ENCODE measurements at regions not wholly inside any gene's neighbourhood (a gene's known extent, or its start where the extent isn't known, plus 50 kb on each side); places are given as distances from the start of the nearest gene placed in this dataset.

- H3K4me3 ChIP-seq (replicated peaks; ENCODE audit: low read depth, low read length): no peak overlapping the region
- no peak for TF ChIP-seq CTCF (IDR thresholded peaks at IDR 0.05; ENCODE audit: low read length, missing control alignments)
- no peak for DNase-seq (ENCODE audit: low read depth)
These were observed 190.5 kb upstream of the CSF3R start for GRCh38 chr1:36673202-36673601.

GRCh38 chr1:36669262-36669661 lies 186.5 kb upstream of the CSF3R start:
- DNase-seq (ENCODE audit: low read depth): no peak
- H3K4me3 ChIP-seq (replicated peaks; ENCODE audit: low read depth, low read length): no peak overlapping the region
- no peak for TF ChIP-seq CTCF (IDR thresholded peaks at IDR 0.05; ENCODE audit: low read length, missing control alignments)

- no peak overlapping the region for H3K4me3 ChIP-seq (replicated peaks; ENCODE audit: low read depth, low read length)
- no peak for TF ChIP-seq CTCF (IDR thresholded peaks at IDR 0.05; ENCODE audit: low read length, missing control alignments)
- DNase-seq (ENCODE audit: low read depth): no peak
These were observed 185.1 kb upstream of the CSF3R start for GRCh38 chr1:36667836-36668235.

- no peak for DNase-seq (ENCODE audit: low read depth)
- TF ChIP-seq CTCF (IDR thresholded peaks at IDR 0.05; ENCODE audit: low read length, missing control alignments): no peak
- H3K4me3 ChIP-seq (replicated peaks; ENCODE audit: low read depth, low read length): no peak overlapping the region
These were observed 184.5 kb upstream of the CSF3R start for GRCh38 chr1:36667256-36667655.

GRCh38 chr1:36665478-36666080 lies 182.9 kb upstream of the CSF3R start:
- DNase-seq (ENCODE audit: low read depth): no peak
- H3K4me3 ChIP-seq (replicated peaks; ENCODE audit: low read depth, low read length): no peak overlapping the region
- no peak for TF ChIP-seq CTCF (IDR thresholded peaks at IDR 0.05; ENCODE audit: low read length, missing control alignments)

- no peak for DNase-seq (ENCODE audit: low read depth)
- TF ChIP-seq CTCF (IDR thresholded peaks at IDR 0.05; ENCODE audit: low read length, missing control alignments): no peak
- H3K4me3 ChIP-seq (replicated peaks; ENCODE audit: low read depth, low read length): no peak overlapping the region
These were observed 182.0 kb upstream of the CSF3R start for GRCh38 chr1:36664571-36665287.

Data from fibroblast of pulmonary artery (primary cell).